AG04450 (cell line): ENCODE measurements at regions not wholly inside any gene's neighbourhood (a gene's known extent, or its start where the extent isn't known, plus 50 kb on each side); places are given as distances from the start of the nearest gene placed in this dataset.

Experiments used
- CTCF ChIA-PET: fragments of 300-600, 350-600 bp; formaldehyde crosslinking; extraction: SDS; loops from one replicate; lab custom pipeline; 2022; ENCODE audit warnings: antibody characterized with exemption, inconsistent platforms; lab: Charles Lee
- POLR2A ChIA-PET: fragments of 350-600 bp; formaldehyde crosslinking; extraction: SDS; loops from one replicate; lab custom pipeline; 2021; ENCODE audit warnings: antibody characterized with exemption, inconsistent platforms; lab: Yijun Ruan, JAX
- DNase-seq: peaks from one replicate; pipeline ENCODE4 v3.0.0-alpha.2; 2011; ENCODE audit warnings: low read depth, low spot score
- H3K27ac ChIP-seq: one replicate; pipeline ENCODE4 v1.5.1; 2012; ENCODE audit warnings: low read depth, low read length, control low read depth
- H3K27me3 ChIP-seq: one replicate; pipeline ENCODE4 v1.6.0; 2012; ENCODE audit warnings: low read length; ENCODE audit not compliant: control insufficient read depth, insufficient read depth
- H3K4me3 ChIP-seq: 2 replicates; pipeline ENCODE4 v1.5.1; 2011; ENCODE audit warnings: mild to moderate bottlenecking, low read depth, low read length, control low read depth
- H3K9me3 ChIP-seq: 2 replicates; pipeline ENCODE4 v1.5.1; 2012; ENCODE audit warnings: low read length; ENCODE audit not compliant: control insufficient read depth, insufficient read depth
- CTCF ChIP-seq: IDR thresholded peaks from 2 replicates; pipeline ENCODE4 v1.5.1; 2011; ENCODE audit warnings: low read depth, low read length, control low read depth, inconsistent platforms

GRCh38 chr11:122229481-122230384 is 113.7 kb upstream of the BLID start:
- POLR2A ChIA-PET: interaction anchor here (1.0 kb wide), 1 partner anchor 14 kb away, joined by 4 read pairs; no protein-coding TSS in a partner anchor
- no peak overlapping the region for H3K27ac ChIP-seq
- no peak overlapping the region for H3K4me3 ChIP-seq
- no peak for DNase-seq
- CTCF ChIA-PET: interaction anchor here (0.6 to 1.9 kb wide), 5 partner anchors 14 to 575 kb away, joined by 3 to 7 read pairs (median 3); no protein-coding TSS in a partner anchor
- TF ChIP-seq CTCF: no peak
- H3K9me3 ChIP-seq: no peaks in the 10 kb centered on the region
- H3K27me3 ChIP-seq: no peaks in the 10 kb centered on the region

GRCh38 chr11:122229078-122229477 is 113.1 kb upstream of the BLID start:
- no peak for TF ChIP-seq CTCF
- no peak for DNase-seq
- Histone ChIP-seq H3K9me3 (no peaks in the 10 kb centered on the region), H3K27ac (no peak overlapping the region), H3K4me3 (no peak overlapping the region), H3K27me3 (no peaks in the 10 kb centered on the region)
- POLR2A ChIA-PET: interaction anchor here (1.0 kb wide), 1 partner anchor 14 kb away, joined by 4 read pairs; no protein-coding TSS in a partner anchor
- CTCF ChIA-PET: interaction anchor here (1.1 to 1.9 kb wide), 3 partner anchors 13 to 574 kb away, joined by 3 to 7 read pairs (median 3); no protein-coding TSS in a partner anchor

GRCh38 chr11:122226810-122227379 is 110.9 kb upstream of the BLID start:
- ChIA-PET POLR2A (no interaction called here), CTCF (interaction anchor here (0.7 to 4.2 kb wide), 3 partner anchors 12 to 279 kb away, joined by 3 to 36 read pairs (median 6); no protein-coding TSS in a partner anchor)
- TF ChIP-seq CTCF: no peak
- no peak for DNase-seq
- no peaks in the 10 kb centered on the region for H3K9me3 ChIP-seq
- no peak overlapping the region for H3K27ac ChIP-seq
- H3K27me3 ChIP-seq: no peaks in the 10 kb centered on the region
- no peak overlapping the region for H3K4me3 ChIP-seq

GRCh38 chr11:122224867-122225266 is 108.9 kb upstream of the BLID start:
- no peak for DNase-seq
- no peaks in the 10 kb centered on the region for H3K27me3 ChIP-seq
- TF ChIP-seq CTCF: no peak
- H3K9me3 ChIP-seq: no peaks in the 10 kb centered on the region
- ChIA-PET POLR2A (no interaction called here), CTCF (interaction anchor here (0.7 to 4.2 kb wide), 2 partner anchors 10 to 281 kb away, joined by 3 to 36 read pairs; no protein-coding TSS in a partner anchor)
- H3K4me3 ChIP-seq: no peak overlapping the region
- H3K27ac ChIP-seq: no peak overlapping the region

- H3K27me3 ChIP-seq: no peaks in the 10 kb centered on the region
- DNase-seq: no peak
- ChIA-PET CTCF (interaction anchor here (1.7 kb wide), 1 partner anchor 13 kb away, joined by 4 read pairs; no protein-coding TSS in a partner anchor), POLR2A (no interaction called here)
- no peak for TF ChIP-seq CTCF
- H3K4me3 ChIP-seq: no peak overlapping the region
- H3K27ac ChIP-seq: no peak overlapping the region
- H3K9me3 ChIP-seq: no peaks in the 10 kb centered on the region
Observed at GRCh38 chr11:122220321-122220720, 104.3 kb upstream of the BLID start.
